Chondrocyte (in vitro differentiated cells): ENCODE measurements at regions not wholly inside any gene's neighbourhood (a gene's known extent, or its start where the extent isn't known, plus 50 kb on each side); places are given as distances from the start of the nearest gene placed in this dataset.

Source experiments
- DNase-seq: peaks from one replicate; pipeline ENCODE4 v3.0.0; 2021; ENCODE audit warnings: mixed read lengths, low spot score
- H3K27ac Mint-ChIP-seq: one replicate; pipeline ENCODE4 v1.8.0; 2021; ENCODE audit warnings: mild to moderate bottlenecking, moderate library complexity, mixed read lengths; ENCODE audit not compliant: unreplicated experiment
- H3K27me3 Mint-ChIP-seq: 2 replicates; pipeline ENCODE4 v1.8.0; 2021; ENCODE audit warnings: low read depth, mixed read lengths
- H3K36me3 Mint-ChIP-seq: 2 replicates; pipeline ENCODE4 v1.8.0; 2021; ENCODE audit warnings: low read depth, mixed read lengths
- H3K4me1 Mint-ChIP-seq: 2 replicates; pipeline ENCODE4 v1.8.0; 2021; ENCODE audit warnings: low read depth, mild to moderate bottlenecking, mixed read lengths
- H3K4me3 Mint-ChIP-seq: one replicate; pipeline ENCODE4 v1.8.0; 2021; ENCODE audit warnings: mild to moderate bottlenecking, moderate library complexity, mixed read lengths; ENCODE audit not compliant: unreplicated experiment
- H3K9me3 Mint-ChIP-seq: 2 replicates; pipeline ENCODE4 v1.8.0; 2021; ENCODE audit warnings: low read depth, mixed read lengths
- TF ChIP-seq, protein P1 (sequence below): fragments of 200-600 bp; sonication (generic); IDR thresholded peaks from 2 replicates; pipeline ENCODE4 v1.5.0; 2021; ENCODE audit warnings: antibody characterized with exemption, mild to moderate bottlenecking, moderate library complexity

DNA sequence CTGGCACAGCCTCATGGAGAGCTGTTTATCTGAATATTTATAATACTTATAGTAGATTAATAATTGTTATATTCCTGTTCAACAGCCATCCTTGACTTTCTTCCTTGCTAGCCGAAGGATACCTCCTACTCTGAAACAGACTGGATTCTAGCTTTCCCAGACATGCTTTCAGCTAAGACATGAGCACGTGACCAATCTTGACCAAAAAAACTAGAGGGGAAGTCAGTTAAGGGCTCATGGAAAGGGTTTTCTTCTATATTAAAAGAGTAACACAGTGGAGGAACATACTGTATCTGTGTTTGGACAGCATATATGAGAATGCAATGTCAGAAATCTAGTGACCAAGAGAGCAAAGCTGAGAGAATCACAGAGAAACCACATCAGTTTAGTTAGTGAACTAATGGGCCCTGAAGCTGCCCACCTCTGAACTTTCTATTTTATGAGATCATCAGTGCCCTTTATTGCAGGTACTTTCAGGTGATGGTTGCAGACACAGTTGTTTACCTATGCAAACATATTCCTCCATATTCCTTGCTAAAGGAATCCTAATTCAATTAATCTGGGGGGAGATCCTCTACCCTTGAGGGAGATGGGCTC, 140.4 kb upstream of the SLC24A3 start:
- no peak for DNase-seq
- H3K9me3 Mint-ChIP-seq: peaks cover 19% of the 10 kb centered on the region
- H3K4me1 Mint-ChIP-seq: no peaks in the 10 kb centered on the region
- no peaks in the 10 kb centered on the region for H3K36me3 Mint-ChIP-seq
- TF ChIP-seq, protein P1, sequence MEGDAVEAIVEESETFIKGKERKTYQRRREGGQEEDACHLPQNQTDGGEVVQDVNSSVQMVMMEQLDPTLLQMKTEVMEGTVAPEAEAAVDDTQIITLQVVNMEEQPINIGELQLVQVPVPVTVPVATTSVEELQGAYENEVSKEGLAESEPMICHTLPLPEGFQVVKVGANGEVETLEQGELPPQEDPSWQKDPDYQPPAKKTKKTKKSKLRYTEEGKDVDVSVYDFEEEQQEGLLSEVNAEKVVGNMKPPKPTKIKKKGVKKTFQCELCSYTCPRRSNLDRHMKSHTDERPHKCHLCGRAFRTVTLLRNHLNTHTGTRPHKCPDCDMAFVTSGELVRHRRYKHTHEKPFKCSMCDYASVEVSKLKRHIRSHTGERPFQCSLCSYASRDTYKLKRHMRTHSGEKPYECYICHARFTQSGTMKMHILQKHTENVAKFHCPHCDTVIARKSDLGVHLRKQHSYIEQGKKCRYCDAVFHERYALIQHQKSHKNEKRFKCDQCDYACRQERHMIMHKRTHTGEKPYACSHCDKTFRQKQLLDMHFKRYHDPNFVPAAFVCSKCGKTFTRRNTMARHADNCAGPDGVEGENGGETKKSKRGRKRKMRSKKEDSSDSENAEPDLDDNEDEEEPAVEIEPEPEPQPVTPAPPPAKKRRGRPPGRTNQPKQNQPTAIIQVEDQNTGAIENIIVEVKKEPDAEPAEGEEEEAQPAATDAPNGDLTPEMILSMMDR: no peak
- no peak overlapping the region for H3K4me3 Mint-ChIP-seq
- H3K27ac Mint-ChIP-seq: no peak overlapping the region
- H3K27me3 Mint-ChIP-seq: no peaks in the 10 kb centered on the region

DNA sequence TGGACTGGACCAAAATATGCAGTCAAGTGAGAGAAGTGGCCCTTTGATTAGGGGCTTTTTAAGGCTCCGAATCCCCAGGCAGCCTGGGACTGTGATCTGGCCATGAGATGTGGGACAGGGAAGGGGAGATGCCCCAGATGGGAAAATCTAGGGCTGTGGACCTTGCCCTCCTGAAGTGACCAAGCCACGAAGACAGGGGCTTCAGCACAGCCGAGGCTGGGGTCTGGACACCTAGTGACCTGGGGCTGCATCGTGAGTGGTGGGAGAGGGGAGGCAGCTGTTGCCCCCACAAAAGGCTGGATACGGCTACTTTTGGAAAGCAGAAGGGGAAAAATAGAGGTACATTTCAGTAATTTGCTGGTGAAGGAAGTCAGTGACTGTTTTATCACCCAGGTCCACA, 139.5 kb upstream of the SLC24A3 start:
- TF ChIP-seq, protein P1: no peak
- H3K4me3 Mint-ChIP-seq: no peak overlapping the region
- peaks cover 13% of the 10 kb centered on the region for H3K9me3 Mint-ChIP-seq
- no peak overlapping the region for H3K27ac Mint-ChIP-seq
- no peaks in the 10 kb centered on the region for H3K4me1 Mint-ChIP-seq
- no peaks in the 10 kb centered on the region for H3K36me3 Mint-ChIP-seq
- no peaks in the 10 kb centered on the region for H3K27me3 Mint-ChIP-seq
- DNase-seq: no peak

DNA sequence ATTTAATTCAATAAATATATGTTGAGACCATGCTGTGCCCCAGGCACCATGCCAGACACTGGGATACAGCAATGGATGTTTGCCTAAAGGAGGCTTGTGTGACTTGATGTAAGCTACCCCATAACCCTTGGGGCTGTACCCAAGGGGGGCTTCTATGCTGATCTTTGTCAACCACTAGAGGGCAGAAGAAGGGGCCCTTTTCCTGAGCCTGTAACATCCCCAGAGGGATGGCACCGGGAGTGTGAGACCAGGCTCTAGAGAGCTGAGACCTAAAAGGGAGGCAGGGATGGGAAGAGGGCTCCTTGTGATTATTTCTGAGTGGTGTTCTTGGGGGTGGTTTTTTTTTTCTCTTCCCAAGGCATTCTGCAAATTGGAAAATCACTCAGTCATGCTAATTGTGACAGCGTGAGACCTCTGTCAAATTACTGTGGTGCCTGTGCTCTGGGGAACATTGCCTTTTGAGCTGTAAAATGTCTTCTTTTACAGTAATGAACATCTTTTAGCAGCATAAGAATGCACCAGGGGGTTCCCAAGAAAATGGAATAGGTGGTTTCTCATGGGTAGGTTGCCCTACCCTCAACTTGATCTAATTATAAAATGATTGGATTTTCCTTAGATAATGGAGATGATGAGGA, 138.7 kb upstream of the SLC24A3 start:
- Mint-ChIP-seq H3K9me3 (peaks cover 8% of the 10 kb centered on the region), H3K27me3 (no peaks in the 10 kb centered on the region), H3K36me3 (no peaks in the 10 kb centered on the region), H3K4me3 (no peak overlapping the region), H3K4me1 (no peaks in the 10 kb centered on the region), H3K27ac (no peak overlapping the region)
- TF ChIP-seq, protein P1: no peak
- no peak for DNase-seq

DNA sequence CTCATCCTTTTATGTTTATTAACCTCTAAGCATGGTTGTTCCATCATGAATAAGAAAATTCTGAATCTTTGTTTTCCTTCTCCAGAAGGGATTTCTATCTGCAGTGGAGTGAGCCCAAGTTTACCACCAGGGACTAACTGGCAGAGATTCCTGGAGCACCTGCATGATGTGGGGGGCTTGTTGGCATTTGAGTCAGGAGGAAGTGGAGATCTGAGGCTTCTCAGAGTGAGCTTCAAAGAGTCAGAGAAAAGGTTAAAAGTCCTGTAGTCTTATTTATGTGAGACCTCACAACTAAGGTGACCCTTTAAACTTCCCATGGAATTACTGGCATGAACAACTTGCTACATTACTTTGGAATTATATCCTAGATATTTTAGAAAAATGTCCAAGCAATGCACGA, 138.1 kb upstream of the SLC24A3 start:
- Mint-ChIP-seq H3K27ac (no peak overlapping the region), H3K9me3 (peaks cover 6% of the 10 kb centered on the region), H3K27me3 (no peaks in the 10 kb centered on the region), H3K36me3 (no peaks in the 10 kb centered on the region), H3K4me1 (no peaks in the 10 kb centered on the region), H3K4me3 (no peak overlapping the region)
- no peak for DNase-seq
- TF ChIP-seq, protein P1: no peak

DNA sequence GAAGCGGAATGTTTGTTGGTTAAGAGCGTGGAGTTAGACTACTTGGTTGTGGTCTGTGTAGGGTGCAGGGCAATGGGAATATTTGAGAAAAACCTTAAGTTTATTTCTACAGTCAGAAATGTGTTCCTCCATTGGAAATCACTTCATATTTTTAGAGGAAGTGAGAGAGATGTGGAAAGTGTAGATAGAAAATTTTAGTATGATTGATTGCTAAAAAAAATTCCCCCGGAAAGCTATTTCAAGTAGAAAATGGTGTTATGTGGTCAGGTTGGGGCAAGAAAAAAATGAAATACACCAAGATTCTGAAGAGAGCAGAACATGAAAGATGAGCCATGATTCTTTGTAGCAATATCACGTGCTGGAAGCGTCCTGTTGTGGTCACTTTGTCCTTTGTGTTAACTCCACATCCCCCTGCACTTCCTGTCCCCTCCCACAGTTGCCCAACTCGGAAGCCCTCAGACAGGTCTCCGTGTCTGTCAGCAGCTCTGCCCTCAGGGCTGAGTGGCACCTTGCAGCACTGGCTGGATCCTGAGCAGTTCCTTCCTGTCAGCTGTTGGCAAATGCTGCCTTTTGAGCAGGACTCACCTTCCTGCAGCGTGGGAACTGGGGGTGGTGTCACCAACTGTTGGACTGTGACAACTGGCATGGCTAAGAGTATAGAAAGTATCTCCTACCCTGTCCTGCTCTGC, 137.5 kb upstream of the SLC24A3 start:
- DNase-seq: no peak

More for the DNA sequence above, 137.5 kb upstream of the SLC24A3 start:
- H3K27me3 Mint-ChIP-seq: no peaks in the 10 kb centered on the region
- TF ChIP-seq, protein P1: no peak
- H3K4me3 Mint-ChIP-seq: no peak overlapping the region
- no peaks in the 10 kb centered on the region for H3K4me1 Mint-ChIP-seq
- H3K9me3 Mint-ChIP-seq: peaks cover 2% of the 10 kb centered on the region
- no peak overlapping the region for H3K27ac Mint-ChIP-seq
- H3K36me3 Mint-ChIP-seq: no peaks in the 10 kb centered on the region
